GM21526 (cell line): ENCODE measurements at regions not wholly inside any gene's neighbourhood (a gene's known extent, or its start where the extent isn't known, plus 50 kb on each side); places are given as distances from the start of the nearest gene placed in this dataset.
"Not testable (repeated sequence)": the region's sequence is repeated elsewhere in the genome, so short reads cannot be mapped to it uniquely, and the experiment has no call there.

Experiments
- ATAC-seq: cut with Tn5 transposase; IDR thresholded peaks from one replicate; pipeline ENCODE4 v1.9.1; 2021; ENCODE audit warnings: moderate library complexity; ENCODE audit not compliant: unreplicated experiment, low FRiP score

DNA sequence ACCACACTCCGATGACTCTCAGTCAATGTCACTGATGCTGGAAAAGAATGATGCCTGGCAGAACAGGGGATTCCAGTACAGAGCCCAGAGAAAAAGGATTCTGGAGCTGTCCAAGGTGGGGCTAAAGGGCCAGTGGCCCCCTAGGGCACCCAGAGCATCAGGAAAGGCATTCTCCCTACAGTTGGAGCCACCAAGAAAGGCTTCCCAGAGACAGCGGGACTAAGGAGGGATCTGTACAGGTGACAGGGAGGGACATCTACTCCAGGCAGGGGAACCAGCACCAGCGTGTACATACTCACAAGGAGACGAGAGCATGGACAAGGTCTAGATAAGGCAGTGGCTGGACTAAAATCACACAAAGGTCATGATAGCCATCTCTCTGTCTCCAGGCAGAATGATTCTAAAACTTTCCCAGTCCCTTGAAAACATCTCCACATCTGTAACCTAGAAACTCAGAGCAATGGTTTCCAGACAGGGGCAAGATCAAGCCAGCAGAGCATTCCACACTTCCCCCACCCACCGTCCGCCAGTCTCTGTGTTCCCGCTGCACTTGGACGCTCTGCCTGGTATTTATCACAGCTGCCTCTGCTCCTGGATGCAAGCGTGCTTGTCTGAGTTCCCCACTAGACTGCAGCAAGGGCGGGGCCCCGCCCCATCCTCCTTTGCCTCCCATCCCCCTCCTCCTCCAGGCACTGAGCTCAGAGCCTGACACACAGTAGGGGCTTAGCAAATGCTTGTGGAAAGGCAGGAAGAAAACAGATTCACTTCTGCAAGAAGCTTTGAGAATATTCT, 111.6 kb upstream of the ZC3H12A start:
- ATAC-seq = no peak

DNA sequence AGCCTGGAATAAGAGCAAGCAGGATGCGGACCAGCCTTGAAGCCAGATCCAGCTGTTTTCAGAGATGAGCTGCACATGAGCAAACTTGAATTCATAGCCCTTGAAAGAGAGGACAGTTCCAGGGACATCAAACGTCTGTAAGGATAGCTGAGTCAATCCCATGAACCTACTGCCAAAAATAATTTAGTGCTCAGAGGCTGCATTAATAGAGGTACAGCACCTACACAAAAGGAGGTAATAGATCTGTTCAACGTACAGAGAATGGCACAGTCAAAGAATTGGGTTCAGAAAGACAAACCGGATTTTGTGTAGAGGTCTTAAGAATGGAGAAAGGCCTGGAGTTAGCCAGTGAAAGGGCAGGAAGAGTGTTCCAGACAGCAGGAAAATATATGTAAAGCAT, 110.8 kb upstream of the ZC3H12A start:
- ATAC-seq = no peak

DNA sequence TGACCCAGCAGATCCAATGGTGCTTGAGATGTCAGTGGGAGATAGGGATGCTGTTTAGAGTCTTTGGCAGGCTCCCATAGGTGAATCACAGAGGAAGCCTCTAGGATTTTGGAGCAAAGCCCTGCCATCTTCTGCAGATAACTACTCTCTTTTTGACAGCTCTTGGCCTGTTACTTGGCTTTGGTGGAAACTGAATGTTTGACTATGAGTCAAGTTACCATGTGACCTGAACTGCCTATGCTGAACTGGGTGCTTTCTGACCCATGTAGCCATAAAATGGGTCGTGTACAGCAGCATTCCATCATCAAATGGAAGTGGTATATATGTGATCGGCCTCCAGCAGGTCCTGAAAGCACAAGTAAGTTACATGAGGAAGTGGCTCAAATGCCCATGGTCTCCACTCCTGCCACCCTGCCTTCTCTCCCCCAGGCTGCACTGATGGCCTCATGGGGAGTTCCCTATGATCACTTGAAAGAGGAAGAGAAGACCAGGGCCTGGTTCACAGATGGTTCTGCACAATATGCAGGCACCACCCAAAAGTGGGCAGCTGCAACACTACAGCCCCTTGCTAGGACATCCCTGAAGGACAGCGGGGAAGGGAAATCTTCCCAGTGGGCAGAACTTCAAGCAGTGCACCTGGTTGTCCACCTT, 105.6 kb upstream of the ZC3H12A start:
- not testable (repeated sequence) for ATAC-seq

DNA sequence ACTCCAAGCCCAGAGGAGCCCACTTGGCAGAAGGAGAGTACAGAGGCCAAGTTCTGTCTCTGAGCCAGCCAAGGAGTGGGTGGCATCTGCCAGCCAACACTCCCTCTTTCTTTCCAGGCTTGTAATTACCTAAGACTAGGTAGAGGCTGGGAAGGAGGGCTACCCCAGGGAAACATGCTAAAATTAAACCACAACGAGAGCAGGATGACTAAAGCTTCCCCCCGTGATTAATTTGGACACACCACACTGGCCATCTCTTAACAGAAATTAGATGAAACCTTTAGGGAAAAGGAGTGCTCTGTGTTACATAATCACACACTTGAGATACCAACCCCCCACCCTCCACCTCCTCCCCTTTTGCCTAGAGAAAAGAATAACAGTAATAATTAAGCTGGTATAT, 102.1 kb upstream of the ZC3H12A start:
- no peak for ATAC-seq

DNA sequence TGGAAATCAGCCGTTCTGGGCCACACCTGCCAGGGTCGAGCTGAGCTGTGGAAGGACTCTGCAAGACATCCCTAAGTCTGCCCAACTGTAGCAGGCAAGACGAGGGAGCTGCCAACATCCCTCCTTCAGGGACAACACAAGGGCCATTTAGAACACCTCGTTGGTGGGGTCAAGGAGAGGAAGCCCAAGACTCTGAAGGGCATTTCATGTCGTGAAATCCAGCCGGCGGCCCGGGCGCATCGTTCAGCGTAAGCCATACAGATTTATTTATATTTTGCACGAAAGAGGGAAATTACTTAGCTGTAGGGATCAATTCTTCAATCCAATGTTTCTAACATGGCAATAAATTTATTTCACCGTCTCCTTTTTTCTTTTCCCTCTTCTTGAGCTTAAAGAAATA, 101.7 kb upstream of the ZC3H12A start:
- no peak for ATAC-seq

DNA sequence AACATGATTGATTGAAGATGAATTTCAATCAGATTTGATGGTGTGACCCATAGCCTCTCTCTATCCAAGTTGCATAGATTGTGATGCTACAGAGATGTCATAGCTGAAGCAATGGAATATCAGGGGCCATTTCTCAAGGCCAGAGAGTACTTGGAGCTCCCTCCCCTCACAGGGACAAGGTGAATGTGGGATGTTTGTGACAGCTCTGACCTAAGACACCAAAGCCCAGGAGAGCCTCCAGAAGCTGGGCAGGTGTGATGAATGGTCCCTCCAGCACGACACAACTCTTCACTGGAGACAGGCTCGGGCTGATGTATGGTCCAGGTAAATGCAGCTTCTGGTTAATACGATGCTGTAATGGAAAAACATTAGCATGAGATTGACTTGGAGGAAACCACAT, 101.0 kb upstream of the ZC3H12A start:
- no peak for ATAC-seq

DNA sequence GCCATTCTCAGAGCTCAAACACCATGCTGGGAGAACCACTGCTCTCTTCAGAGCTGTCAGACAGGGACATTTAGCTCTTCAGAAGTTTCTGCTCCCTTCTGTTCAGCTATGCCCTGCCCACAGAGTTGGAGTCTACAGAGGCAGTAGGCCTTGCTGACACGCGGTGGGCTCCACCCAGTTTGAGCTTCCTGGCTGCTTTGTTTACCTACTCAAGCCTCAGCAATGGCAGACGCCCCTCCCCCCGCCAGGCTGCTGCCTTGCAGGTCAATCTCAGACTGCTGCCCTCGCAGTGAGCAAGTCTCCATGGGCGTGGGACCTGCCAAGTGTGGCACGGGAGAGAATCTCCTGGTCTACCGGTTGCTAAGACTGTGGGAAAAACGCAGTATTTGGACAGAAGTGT, 93.8 kb upstream of the ZC3H12A start:
- ATAC-seq = not testable (repeated sequence)

DNA sequence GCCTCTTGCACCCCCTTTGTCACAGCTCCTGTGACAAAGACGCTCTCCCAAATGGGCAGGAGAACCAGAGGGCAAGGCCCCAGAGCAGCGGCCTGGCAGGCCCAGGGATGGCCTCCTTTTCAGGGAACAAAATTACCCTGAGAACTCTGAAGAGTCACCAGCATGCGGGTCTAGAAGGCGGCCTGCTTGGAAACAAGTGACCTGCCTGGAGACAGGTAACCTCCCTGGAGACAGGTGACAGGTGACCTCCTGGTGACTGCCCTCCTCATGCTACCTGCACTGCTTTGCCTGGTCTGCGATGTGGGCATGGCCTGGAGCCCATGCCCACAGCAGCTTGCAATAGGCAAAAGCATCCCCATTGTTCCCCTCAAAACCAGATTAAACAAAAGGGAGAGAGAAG, 86.5 kb upstream of the ZC3H12A start:
- no peak for ATAC-seq

DNA sequence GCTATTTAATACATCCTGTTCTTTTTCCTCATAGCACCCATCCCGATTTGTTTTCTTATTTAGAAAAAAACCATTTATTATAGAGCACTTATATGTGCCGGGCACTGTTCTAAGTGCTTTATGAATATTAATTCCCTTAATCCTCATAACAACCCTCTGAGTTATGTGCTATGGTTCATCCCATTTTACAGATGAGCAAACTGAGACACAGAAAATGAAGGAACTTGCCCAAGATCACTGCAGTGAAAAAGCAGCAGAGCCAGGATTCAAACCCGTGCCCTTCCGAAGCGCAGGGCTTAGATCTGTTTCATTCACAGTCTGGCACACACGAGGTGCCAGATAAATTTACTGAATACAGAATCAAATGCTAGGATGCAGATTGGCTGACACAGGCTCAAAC, 85.1 kb upstream of the ZC3H12A start:
- no peak for ATAC-seq

DNA sequence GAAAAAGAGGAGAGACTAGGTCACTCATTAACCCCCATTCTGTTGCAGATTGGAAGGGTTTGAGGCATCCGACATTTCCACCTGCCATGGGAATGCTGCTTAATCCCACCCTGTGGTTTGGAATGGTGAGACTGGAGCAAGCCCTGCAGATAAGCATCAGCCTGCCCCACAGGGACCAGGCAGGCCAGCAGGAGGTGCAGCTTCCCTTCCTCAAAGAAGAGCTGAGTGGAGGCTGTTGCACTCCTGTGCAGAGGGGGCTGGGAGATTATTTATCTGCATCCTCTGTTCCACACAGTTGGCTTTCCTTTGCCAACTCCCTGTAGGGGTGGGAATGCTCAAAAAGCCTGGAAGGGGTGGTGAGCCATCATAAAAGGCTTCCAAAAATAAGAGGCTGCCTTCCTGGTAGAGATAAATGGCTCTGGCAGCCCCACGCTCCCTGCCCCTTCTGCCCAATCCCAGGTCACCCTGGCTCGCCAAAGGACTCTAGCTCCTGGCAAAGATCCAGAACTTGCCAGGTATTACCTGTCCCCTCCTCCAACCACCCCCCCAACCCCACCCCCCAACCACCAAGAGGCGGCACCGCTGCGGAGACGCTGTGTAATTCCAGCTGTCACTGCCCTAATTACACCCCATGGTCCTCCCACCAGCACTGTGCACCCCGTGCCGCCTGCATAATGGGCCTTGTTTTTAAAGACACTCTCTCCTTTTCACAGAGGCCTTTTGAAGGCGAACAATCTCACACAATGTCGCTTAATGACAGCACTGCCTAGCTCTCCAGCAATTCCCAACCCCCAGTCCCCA, 83.0 kb upstream of the ZC3H12A start:
- ATAC-seq = no peak

DNA sequence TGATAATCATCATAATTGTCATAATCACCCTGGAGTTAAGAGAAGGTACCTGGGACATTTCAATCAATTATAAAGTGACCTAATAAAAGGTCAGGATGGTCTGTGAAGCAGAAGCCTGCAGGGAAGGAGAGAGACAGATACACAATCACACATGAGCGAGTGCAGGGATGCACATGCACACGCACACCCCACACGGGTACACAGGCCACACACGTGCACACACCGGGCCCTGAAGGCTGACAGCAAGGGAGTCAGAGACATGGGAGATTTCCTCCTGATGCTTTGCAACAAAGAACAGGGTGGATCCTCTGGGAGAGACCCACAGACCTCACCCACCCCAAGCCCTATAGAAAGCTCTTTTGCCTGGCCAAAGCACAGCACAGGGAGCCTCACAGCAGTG, 82.3 kb upstream of the ZC3H12A start:
- ATAC-seq = no peak

DNA sequence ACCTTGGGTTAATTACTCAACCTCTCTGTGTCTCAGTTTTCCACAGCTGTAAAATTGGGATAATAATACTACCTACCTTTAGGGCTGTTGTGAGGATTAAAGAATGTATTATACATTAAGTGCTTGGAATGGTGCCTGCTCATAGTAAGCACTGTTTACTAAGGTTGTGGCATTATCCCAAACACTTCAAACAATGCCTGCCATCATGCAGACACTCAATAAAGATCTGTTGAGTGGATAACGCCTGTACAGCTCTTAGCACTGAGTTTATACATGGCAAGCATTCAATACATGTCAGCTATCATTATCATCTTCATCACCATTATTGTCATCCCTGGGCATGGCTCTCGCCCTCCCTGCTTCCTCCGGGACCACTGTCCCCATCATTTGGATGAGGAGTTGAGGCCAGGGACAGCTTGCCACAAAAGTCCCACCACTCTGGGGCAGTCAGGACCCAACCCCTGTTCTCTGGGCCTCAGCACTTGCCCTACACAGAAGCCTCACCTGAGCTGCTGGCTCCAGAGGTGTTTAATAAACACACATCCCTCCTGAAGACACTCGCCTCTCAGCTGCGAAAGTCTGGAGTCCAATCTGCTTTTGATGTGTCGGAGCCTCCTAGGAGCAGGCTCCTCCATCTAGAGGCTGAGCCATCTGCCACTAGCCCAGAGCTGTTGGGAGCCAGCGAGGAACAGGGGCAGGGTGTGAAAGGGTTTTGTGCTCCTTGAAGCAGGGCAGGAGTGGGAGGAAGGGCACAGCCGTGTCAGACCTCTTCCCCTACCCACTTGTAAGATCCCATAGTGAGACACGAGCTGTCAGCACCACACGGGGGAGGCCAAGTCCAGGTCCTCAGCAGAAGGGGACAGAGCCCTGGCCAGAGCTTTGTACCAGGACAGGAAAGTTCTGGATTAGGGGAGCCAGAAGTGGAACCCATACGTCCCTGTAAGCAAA, 80.9 kb upstream of the ZC3H12A start:
- ATAC-seq = no peak

DNA sequence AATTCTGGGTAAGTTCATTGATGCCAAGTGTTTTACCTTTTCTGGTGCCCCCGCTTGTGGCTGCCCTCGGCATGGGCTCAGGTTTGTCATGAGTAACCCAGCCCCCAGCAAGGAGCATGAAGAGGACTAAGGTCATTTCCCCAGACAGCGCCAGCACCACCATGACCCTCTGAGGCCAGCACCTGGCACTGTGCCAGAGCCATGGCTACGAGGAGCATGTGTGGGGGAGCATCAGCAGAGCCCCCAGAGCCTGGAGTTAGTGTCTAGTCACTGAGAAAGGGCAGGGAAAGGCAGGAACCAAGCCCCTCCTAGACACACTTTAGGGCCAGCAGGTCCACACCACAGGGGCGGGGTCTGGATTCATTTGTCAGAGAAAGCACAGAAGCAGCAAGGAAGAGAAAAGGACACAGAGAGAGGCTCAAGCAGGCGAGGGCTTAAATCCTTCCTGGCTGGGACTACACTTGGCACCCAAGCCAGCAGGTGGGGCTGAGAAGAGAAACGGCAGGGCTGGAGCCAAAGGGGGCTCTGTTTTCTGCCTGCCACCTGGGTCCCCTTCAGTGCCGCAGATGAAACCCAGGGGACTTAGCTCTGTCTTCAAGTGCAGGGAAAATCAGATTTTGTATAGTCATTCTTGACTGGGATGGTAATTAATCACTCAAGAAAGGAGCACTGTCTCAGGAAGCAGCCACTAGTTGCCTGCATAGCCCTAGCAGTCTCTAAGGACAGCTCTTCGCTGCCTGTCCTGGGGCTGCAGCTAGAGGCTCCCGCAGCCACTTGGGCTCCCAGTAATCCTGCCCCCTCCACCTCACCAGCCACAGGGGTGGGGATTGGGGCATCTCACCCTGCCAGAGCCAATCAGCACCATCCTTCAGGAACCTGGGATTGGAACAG, 79.6 kb upstream of the ZC3H12A start:
- no peak for ATAC-seq

DNA sequence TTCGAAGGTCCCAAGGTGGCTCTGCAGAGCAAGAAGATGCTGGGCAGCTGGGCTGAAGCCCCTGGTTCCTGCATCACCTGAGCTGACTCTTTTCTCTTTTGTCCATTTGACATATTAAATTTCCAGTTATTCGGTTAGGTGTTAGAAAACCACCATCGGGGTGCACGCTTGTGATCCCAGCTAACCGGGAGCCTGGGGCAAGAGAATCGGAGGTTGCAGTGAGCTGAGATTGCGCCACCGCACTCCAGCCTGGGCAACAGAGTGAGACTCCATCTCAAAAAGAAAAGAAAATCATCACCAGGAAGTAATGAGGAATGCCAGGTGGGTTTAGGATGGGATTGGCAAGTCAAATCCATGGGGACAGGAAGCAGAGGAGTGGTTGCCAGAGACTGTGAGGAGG, 76.3 kb upstream of the ZC3H12A start:
- no peak for ATAC-seq

DNA sequence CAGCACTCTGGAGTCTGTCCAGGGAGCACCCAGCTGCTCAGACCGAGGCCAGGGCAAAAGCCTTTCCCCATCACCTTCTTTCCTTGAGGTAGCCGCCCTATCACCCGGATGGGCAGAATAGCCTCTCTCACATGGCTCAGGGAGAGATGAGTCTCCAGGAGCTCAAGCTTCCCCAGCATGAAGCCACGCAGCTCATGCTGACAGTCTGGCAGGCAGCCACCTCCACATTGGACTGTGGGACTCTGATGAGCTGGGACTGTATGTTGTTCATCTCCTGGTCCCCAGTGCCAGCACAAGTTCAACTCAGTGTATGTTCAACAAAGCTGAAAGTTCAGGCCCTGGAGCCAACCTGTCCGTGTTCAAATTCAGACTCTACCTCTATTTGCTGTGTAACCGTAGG, 75.2 kb upstream of the ZC3H12A start:
- ATAC-seq = no peak

DNA sequence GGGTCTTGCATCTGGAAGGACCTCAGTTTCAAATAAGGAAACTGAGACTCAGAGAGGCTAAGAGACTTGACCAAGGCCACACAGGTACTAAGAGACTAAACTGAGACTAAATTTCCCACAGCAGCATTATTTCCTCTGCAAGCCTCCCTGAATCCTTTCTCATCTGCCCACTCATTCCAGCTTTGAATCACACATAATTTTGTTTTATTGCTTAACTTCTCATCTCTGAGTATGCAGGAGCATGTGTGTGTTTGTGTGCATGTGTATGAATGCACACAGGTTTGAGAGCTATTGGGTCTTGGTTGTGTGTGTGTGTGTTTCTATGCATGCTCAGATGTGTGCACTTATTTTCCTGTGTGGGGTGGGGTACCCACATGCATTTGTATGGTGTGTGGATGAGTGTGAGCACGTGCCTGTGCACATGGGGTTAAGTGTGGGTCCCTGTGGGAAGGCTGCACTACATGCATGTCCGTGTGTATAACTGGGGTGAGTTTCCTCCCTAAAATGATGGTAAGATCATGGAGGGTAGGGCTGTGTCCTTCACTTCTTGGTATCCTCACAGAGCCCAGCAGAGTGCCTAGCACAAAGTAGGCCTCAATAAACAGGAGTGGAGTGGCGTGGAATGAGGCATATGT, 74.4 kb upstream of the ZC3H12A start:
- ATAC-seq = no peak

DNA sequence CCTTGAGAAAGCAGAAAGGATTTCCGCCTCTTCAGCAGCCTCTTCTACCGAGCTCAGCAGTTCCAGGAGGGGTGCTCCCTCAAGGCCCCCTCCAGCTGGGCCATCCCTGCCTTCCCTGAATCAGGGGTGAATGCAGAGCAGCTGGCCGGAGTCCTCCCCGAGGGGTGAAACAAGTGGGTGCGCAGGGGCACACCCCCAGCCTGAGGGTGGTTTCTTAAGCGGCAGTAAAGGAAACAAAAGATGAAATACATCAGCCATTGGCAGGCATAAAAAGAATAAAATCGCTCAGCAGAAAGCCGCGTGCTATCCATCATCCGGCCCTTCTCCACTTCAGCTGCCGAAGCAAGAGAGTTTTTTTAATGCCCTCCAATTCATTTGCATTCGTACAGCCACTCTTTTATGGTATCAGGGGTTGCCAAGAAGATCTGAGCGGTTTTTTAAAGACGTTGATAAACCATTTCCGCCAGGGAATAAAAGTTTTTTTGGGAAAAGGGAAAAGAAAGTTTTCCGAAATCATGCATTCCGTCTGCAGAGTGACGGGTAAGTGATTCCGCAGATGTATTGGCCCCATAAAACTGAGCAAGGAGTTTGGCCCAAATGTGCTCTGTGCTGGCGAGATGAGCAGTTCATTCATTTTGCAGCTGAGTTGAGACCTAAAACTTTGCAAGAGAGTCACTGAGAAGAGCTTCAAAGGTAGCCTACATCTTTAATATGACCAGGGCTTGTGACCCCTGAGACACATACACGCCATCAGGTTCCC, 73.7 kb upstream of the ZC3H12A start:
- no peak for ATAC-seq

DNA sequence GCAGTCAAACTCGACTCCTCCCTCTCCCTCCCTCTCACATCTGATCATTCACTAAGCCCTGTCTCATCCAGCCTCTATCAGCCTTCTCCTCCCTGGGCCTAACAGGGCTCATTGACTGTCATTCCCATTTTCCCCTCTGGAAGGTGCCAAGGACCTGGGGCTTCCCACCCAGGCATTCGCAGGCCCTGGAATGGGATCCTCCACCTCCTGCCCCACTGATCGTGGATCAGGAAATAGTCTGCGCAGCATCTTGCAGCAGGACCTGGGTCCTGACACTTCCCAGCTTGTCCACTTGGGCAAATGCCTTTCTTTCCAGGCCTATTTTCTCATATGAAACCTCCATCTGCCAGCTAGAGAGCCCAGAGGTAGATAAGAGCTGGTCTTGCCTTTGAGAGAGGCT, 71.2 kb upstream of the ZC3H12A start:
- no peak for ATAC-seq
